ENCODE measurements at regions not wholly inside any gene's neighbourhood (a gene's known extent, or its start where the extent isn't known, plus 50 kb on each side); places are given as distances from the start of the nearest gene placed in this dataset.

- peak; percentile 21 for DNase-seq
Measured at GRCh38 chr9:1939926-1940368, 75.2 kb upstream of the SMARCA2 start.

- no peak for DNase-seq
Measured at GRCh38 chr9:1941989-1942388, 73.2 kb upstream of the SMARCA2 start.

GRCh38 chr9:1946526-1947283 lies 68.4 kb upstream of the SMARCA2 start:
- no peak for DNase-seq

DNA sequence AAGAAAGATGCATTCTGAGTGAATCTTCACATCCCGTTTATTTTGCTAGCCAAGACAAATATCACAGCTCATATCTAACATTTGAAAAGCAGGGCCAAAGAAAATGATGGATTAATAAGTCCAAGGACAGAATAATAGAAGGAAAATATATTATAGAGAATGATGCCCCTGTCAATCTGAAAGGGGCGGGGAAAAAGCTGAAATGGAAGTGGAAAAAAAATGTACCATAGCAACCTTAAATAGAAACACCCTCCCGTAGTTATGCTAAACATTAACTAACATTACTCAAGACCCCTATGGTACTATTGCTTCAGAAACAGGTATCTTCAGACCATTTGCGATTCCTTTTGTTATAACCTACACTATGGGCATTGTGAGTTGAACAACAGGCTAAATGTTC lies 67.7 kb upstream of the SMARCA2 start:
- no peak for DNase-seq

DNA sequence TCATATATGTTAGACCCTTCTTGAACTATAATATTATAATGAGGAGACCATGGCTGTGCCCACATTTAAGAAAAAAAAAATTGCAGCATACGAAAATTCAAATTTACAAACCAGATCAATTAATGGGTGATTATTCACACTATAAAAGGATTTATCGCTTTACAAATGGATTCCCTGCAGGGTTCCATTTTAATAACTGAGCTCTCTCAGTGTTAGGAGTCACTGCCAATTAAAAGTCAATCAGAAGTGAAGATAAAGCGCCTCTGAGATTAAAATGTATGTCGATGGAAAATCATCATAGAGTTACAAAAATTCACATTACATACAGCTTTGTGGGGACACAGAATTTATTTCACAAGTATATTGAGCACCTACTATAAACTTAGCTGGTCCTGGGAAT lies 66.6 kb upstream of the SMARCA2 start:
- no peak for DNase-seq

DNA sequence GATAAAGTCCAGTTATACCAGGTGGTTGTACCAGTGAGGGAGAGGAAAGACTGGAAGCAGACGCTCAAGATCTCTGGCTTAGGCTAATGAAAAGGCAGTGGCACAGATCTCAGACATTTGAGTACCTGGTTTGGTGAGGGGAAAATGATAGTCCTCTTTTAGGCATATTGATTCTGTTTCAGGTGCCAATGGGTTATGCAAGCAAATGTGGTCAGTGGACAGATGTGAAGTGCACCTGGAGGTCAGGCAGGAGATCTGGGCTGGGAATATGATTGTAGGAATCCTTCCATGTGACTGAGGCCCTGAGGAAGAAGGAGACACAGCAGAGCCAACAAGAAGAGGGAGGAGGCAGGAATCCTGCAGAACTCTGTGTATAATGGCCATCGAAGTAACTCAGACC lies 63.7 kb upstream of the SMARCA2 start:
- no peak for DNase-seq

GRCh38 chr9:1952001-1952400 lies 63.1 kb upstream of the SMARCA2 start:
- no peak for DNase-seq

GRCh38 chr9:1954238-1954637 lies 60.9 kb upstream of the SMARCA2 start:
- no peak for DNase-seq

DNA sequence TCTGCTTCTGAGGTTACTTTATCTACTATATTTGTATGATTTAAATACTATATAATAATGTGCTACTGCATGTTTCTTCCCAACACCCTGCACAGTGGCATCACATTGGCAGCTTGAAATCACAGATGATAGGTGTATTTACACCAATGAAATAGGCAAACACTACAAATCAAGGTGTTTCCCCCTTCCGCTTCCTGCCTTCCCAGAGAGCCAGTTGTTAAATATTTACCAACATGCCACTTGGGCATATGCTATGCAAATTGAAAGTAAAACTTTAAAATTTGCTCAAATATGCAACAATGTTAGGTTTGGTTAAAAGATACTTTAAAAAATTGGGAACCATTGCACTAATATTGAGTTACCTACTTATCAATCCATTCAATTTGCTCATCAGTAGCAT lies 58.2 kb upstream of the SMARCA2 start:
- DNase-seq, result no peak

- DNase-seq, result no peak
Measured at GRCh38 chr9:1957856-1958255, 57.3 kb upstream of the SMARCA2 start.

DNA sequence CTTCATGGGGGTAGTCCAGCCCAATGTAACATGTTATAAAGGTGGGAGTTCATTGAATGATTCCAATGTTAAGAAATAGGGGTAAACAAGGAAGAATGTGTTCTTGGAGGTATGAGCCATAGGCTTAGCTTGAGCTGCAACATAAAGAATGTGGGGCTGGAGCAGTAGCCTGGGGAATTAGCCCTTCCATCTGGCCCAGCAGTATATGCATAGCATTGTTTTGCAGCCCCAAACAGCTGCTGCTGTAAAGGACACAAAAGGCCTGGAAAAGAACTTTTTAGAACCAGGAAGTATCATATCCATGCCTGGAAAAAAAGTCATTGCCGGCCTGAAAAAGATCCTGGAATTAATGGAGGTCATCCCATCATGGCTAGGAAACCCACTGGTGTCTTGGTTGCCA lies 55.8 kb upstream of the SMARCA2 start:
- no peak for DNase-seq

- DNase-seq, result no peak
Measured at GRCh38 chr9:1960342-1961042, 54.7 kb upstream of the SMARCA2 start.

DNA sequence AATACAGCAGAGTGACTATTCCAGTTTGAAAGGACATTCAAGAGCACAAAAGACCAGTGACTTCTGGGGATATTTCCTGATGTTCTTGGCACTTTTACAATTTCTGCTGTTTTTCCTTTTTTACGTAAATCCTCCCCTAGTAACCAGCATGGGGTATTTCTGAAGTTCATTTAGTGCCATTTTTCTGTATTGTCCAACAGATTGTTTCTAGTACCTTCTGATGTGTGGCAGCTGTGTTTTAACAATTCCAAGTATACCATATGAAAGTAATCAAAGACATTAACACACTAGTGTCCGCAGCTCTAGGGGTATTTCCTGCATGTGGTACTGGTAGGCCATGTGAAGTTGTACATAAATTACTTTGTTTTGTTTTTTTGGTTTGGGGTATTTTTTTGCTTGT lies 53.0 kb upstream of the SMARCA2 start:
- no peak for DNase-seq

GRCh38 chr9:1962588-1963106 lies 52.5 kb upstream of the SMARCA2 start:
- DNase-seq, result no peak

- DNase-seq, result no peak
Measured at GRCh38 chr9:1964093-1964492, 51.1 kb upstream of the SMARCA2 start.

Measured in suppressor macrophage treated with lipopolysaccharide for 4 hours (primary cell).